Transverse colon (tissue), 4 donors: ENCODE measurements at regions not wholly inside any gene's neighbourhood (a gene's known extent, or its start where the extent isn't known, plus 50 kb on each side); places are given as distances from the start of the nearest gene placed in this dataset.
"Not testable (repeated sequence)": the region's sequence is repeated elsewhere in the genome, so short reads cannot be mapped to it uniquely, and the experiment has no call there.

Experiments
- DNase-seq: peaks from one replicate; pipeline ENCODE4 v3.0.0-alpha.2; 2019
- H3K27ac ChIP-seq, 4 donors: fragments of 200-600 bp; sonication (generic); 2 replicates each; pipeline ENCODE4 v1.5.1; 2016 to 2018; ENCODE audit warnings: inconsistent platforms in 4 of 4
- H3K27me3 ChIP-seq: fragments of 200-600 bp; sonication (generic); 2 replicates; pipeline ENCODE4 v1.5.1; 2017; ENCODE audit warnings: inconsistent platforms
- H3K36me3 ChIP-seq, 4 donors: fragments of 200-600 bp; sonication (generic); 2 replicates each; pipeline ENCODE4 v1.5.1; 2017 to 2019; ENCODE audit warnings: inconsistent platforms in 4 of 4
- H3K4me1 ChIP-seq, 4 donors: fragments of 200-600 bp; sonication (generic); 2 replicates each; pipeline ENCODE4 v1.5.1; 2017 to 2020; ENCODE audit warnings: inconsistent platforms in 4 of 4
- H3K4me3 ChIP-seq, 4 donors: fragments of 200-600 bp; sonication (generic); 1 replicate in 1 of 4; 2 replicates in 3 of 4; pipeline versions ENCODE4 v1.5.1 to v1.6.1; 2017 to 2019; ENCODE audit warnings: inconsistent platforms in 4 of 4
- H3K9me3 ChIP-seq, 2 donors: fragments of 200-600 bp; sonication (generic); 2 replicates each; pipeline ENCODE4 v1.5.1; 2017 to 2019; ENCODE audit warnings: inconsistent platforms in 2 of 2
- EP300 ChIP-seq: sonication (generic); formaldehyde crosslinking; IDR thresholded peaks from one replicate; pipeline ENCODE4 v1.6.1; 2017; ENCODE audit warnings: antibody characterized with exemption, low read depth
- POLR2A ChIP-seq: fragments of 450-650 bp; IDR thresholded peaks from one replicate; pipeline ENCODE4 v1.6.1; 2016; ENCODE audit warnings: antibody characterized with exemption, mild to moderate bottlenecking, moderate library complexity
- POLR2AphosphoS5 ChIP-seq, 3 donors: sonication (generic); formaldehyde crosslinking; IDR thresholded peaks; one replicate each; pipeline ENCODE4 v1.6.1; 2016; ENCODE audit warnings: antibody characterized with exemption in 3 of 3
- WGBS, 2 donors: methylation state at CpG; one replicate each; pipeline ENCODE4 v1.1.5; 2018; ENCODE audit warnings: low coverage in 1 of 2; 5-methylcytosine and 5-hydroxymethylcytosine counted together
- in situ Hi-C, 4 donors: fragments of 200-750 bp; cut with MboI; loops; one replicate each; pipeline versions ENCODE4 v1.15.0 to v1.15.1; 2017; ENCODE audit warnings: low sequenced_read_pairs in 3 of 4, low pct_ligation_motif_present in 1 of 4, low pct_unique_long_range_greater_than_20kb in 1 of 4
- intact Hi-C: fragments of 100-400 bp; cut with DNase I; formaldehyde crosslinking; loops from one replicate; pipeline ENCODE4 v1.15.1; 2023; ENCODE audit warnings: low total_unique reads
- TF ChIP-seq, protein P1 (sequence below), 5 experiments: fragments of 200-600 bp in 3 of 5; fragments of 450-650 bp in 2 of 5; sonication (generic) in 3 of 5; IDR thresholded peaks; 1 replicate in 2 of 5; 2 replicates in 3 of 5; pipeline ENCODE4 v1.5.1; 2016 to 2017; ENCODE audit warnings: antibody characterized with exemption in 5 of 5, inconsistent platforms in 3 of 5, mild to moderate bottlenecking in 2 of 5, moderate library complexity in 1 of 5

DNA sequence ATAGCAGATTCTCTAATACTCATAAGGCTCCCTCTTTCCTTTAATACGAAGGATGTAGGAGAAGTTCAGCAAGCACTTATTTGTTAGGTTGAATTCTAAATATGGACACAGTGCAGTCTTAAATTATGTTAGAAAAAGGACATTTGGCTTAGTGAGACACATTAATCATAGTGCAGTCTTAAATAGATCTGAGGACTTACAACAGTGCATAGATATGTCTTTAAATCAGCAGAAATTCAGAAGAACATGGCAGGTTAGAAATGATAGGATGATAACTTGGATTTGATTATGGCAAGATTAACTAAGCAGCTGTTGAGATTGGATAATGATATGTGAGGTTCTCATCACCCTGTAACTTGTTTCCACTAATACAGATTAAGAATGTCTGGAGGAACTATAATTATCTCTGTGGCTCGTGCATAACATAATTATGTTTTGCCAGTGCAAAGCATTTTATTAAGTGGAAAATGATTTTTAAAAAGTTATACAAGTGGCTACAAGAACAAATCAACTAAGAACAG is 485.9 kb downstream of the USP25 start:
- Histone ChIP-seq H3K4me1 (no peaks in the 10 kb centered on the region), H3K36me3 (no peaks in the 10 kb centered on the region), H3K27ac (no peak overlapping the region), H3K4me3 (no peak overlapping the region), H3K27me3 (no peaks in the 10 kb centered on the region), H3K9me3 (no peaks in the 10 kb centered on the region)
- 33 to 45% methylated on average over 2 of the region's 2 CpGs for WGBS, 2 donors
- in situ Hi-C loops (no loop called here), intact Hi-C loops (no loop called here)
- TF ChIP-seq POLR2AphosphoS5 (IDR thresholded peaks at IDR 0.05) = no peak
- no peak for TF ChIP-seq POLR2A
- DNase-seq = no peak

DNA sequence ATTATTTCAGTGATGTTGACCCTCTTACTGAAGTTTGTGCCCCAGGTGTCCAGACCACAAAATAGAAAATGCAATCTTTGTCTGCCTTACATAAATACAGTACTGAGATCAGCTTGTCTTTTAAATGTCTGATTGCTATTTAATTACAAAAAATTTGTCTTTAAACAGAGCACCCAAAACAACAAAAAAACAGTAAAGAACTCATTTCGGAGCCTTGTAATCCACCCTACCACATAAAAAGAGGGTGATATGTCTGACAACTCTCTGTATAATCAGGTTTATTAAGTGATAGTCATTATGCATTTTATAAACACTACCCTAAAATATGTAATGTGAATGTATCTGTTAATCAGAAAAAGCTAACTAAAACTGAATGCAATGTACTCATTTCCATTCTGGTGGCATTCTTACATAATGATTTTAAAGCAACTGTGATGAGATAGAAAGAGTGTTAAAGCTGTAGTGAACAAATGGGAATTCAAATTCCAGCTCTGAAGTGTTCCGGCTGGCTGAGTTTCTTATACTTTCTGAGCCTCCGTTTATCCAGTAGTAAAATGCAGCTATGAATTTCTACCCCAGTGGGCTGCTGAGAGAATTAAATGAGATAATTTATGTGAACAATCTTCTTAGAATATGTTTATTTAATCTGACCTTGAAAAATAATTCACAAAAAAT is 486.6 kb downstream of the USP25 start:
- Histone ChIP-seq H3K9me3 (no peaks in the 10 kb centered on the region), H3K27me3 (no peaks in the 10 kb centered on the region), H3K27ac (no peak overlapping the region), H3K4me3 (no peak overlapping the region), H3K4me1 (no peaks in the 10 kb centered on the region), H3K36me3 (no peaks in the 10 kb centered on the region)
- TF ChIP-seq POLR2AphosphoS5 (IDR thresholded peaks at IDR 0.05) (no peak), EP300 (no peak), POLR2A (no peak)
- TF ChIP-seq, protein P1, sequence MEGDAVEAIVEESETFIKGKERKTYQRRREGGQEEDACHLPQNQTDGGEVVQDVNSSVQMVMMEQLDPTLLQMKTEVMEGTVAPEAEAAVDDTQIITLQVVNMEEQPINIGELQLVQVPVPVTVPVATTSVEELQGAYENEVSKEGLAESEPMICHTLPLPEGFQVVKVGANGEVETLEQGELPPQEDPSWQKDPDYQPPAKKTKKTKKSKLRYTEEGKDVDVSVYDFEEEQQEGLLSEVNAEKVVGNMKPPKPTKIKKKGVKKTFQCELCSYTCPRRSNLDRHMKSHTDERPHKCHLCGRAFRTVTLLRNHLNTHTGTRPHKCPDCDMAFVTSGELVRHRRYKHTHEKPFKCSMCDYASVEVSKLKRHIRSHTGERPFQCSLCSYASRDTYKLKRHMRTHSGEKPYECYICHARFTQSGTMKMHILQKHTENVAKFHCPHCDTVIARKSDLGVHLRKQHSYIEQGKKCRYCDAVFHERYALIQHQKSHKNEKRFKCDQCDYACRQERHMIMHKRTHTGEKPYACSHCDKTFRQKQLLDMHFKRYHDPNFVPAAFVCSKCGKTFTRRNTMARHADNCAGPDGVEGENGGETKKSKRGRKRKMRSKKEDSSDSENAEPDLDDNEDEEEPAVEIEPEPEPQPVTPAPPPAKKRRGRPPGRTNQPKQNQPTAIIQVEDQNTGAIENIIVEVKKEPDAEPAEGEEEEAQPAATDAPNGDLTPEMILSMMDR (IDR thresholded peaks at IDR 0.05) = no peak
- in situ Hi-C loops (no loop called here), intact Hi-C loops (no loop called here)
- 50 to 63% methylated on average over 3 of the region's 3 CpGs for WGBS, 2 donors
- DNase-seq = no peak

DNA sequence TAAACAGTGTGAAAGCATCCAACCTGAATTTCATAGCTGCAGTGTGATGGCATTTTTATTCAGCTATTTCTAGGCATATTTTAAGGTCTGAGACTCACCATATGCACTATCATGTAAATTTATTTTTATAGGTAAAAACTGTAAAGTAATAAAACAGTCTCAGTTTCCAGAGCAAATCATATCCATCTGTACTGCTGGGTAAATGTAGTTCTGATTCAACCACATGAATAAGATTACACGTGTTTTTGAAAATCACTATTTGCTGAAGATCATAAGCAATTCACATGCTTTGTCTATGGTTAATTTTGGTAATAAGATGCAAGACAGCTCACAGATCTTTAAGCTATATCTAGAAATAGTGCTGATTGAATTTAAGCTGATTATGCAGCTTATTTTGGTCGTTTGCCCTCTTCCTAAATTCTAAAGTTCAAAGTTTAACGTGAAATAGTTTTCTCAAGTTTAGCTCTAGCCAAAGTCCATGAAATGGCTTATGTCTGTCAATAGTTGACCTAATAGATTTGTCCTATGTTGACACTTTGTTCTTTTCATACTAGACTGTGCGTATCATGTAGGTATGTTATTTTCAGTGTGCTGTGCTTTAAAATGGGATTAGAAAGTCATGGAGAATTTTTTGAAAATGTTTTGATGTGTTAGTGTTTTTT is 489.0 kb downstream of the USP25 start:
- H3K4me3 ChIP-seq = no peak overlapping the region
- no peak overlapping the region for H3K27ac ChIP-seq
- H3K9me3 ChIP-seq = no peaks in the 10 kb centered on the region
- no peaks in the 10 kb centered on the region for H3K36me3 ChIP-seq
- DNase-seq = no peak
- WGBS, 2 donors = 58 to 62% methylated on average over 4 of the region's 4 CpGs
- H3K4me1 ChIP-seq = no peaks in the 10 kb centered on the region
- no peaks in the 10 kb centered on the region for H3K27me3 ChIP-seq
- TF ChIP-seq POLR2AphosphoS5 (IDR thresholded peaks at IDR 0.05) (no peak), EP300 (no peak)
- intact Hi-C loops (no loop called here), in situ Hi-C loops (no loop called here)

DNA sequence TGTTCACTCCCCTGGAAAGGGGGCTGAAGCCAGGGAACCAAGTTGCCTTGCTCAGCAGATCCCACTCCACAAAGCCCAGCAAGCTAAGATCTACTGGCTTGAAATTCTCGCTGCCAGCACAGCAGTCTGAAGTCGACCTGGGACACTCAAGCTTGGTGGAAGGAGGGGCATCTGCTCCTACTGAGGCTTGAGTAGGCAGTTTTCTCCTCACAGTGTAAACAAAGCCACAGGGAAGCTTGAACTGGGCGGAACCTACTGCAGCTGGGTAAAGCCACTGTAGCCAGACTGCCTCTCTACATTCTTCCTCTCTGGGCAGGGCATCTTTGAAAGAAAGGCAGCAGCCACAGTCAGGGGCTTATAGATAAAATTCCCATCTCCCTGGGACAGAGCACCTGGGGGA is 495.0 kb downstream of the USP25 start:
- H3K27me3 ChIP-seq, H3K4me1 ChIP-seq, intact Hi-C loops, DNase-seq, H3K9me3 ChIP-seq, H3K27ac ChIP-seq, in situ Hi-C loops, H3K36me3 ChIP-seq, H3K4me3 ChIP-seq: not testable (repeated sequence)
- 54% methylated on average over 3 of the region's 3 CpGs; no CpG with 5 or more reads in 1 of the 2 donors for WGBS, 2 donors

DNA sequence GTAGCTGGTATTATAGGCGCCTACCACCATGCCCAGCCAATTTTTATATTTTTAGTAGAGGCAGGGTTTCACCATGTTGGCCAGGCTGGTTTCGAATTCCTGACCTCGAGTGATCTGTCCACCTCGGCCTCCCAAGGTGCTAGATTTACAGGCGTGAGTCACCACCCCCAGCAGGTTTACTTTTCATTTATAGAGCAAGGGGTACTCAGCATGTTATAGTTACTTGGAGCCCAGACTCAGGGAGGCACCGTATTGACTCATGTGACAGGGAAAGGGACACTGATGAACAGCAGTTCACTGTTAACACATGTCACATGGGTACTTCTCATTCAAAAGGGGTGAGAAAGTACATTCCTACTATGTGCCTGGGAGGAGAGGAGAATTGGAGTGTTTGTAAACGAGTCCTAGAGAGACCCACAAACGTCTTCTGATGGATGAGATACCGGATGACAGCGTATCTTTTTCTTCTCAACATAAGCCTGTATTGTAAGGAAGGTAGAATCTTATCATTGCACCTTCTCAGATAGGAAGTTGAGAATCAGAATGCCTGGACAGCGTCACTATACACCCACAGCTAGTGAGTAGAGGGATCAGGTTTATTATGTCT is 510.0 kb downstream of the USP25 start:
- Histone ChIP-seq H3K27ac (no peak overlapping the region), H3K36me3 (no peaks in the 10 kb centered on the region), H3K9me3 (no peaks in the 10 kb centered on the region), H3K4me1 (no peaks in the 10 kb centered on the region), H3K27me3 (no peaks in the 10 kb centered on the region), H3K4me3 (no peak overlapping the region)
- TF ChIP-seq, protein P1 (IDR thresholded peaks at IDR 0.05) = no peak
- TF ChIP-seq EP300 (no peak), POLR2A (no peak), POLR2AphosphoS5 (IDR thresholded peaks at IDR 0.05) (no peak)
- in situ Hi-C loops = no loop called here
- intact Hi-C loops = no loop called here
- WGBS, 2 donors = 70 to 79% methylated on average over 10 to 11 of the region's 11 CpGs
- no peak for DNase-seq
